Ovary (tissue), 7 donors: ENCODE measurements at regions not wholly inside any gene's neighbourhood (a gene's known extent, or its start where the extent isn't known, plus 50 kb on each side); places are given as distances from the start of the nearest gene placed in this dataset.

Source experiments
- DNase-seq, 5 donors: peaks; one replicate each; pipeline ENCODE4 v3.0.0-alpha.2; 2019 to 2020
- H3K27ac ChIP-seq, 2 donors: fragments of 200-600 bp; one replicate each; pipeline versions ENCODE4 v1.5.1 to v1.8.0; 2019 to 2022
- H3K27me3 ChIP-seq: fragments of 200-600 bp; one replicate; pipeline ENCODE4 v1.8.0; 2022
- H3K36me3 ChIP-seq: fragments of 200-600 bp; sonication (generic); one replicate; pipeline ENCODE4 v1.5.1; 2019
- H3K4me1 ChIP-seq: one replicate; pipeline ENCODE4 v1.8.1; 2013; ENCODE audit warnings: mild to moderate bottlenecking, moderate library complexity; ENCODE audit not compliant: insufficient read depth
- H3K4me3 ChIP-seq: fragments of 200-600 bp; sonication (generic); one replicate; pipeline ENCODE4 v1.5.1; 2017
- H3K9me3 ChIP-seq, 2 donors: fragments of 200-600 bp in 1 of 2; sonication (generic) in 1 of 2; one replicate each; pipeline versions ENCODE4 v1.5.1 to v1.8.1; 2013 to 2019; ENCODE audit warnings: mild to moderate bottlenecking in 1 of 2, moderate library complexity in 1 of 2
- CTCF ChIP-seq, 3 donors: fragments of 450-650 bp in 2 of 3; fragments of 200-600 bp in 1 of 3; IDR thresholded peaks; one replicate each; pipeline versions ENCODE4 v1.5.1 to v1.8.0; 2016 to 2022; ENCODE audit warnings: antibody characterized with exemption in 3 of 3, mild to moderate bottlenecking in 1 of 3
- EP300 ChIP-seq: sonication (generic); formaldehyde crosslinking; IDR thresholded peaks from one replicate; pipeline ENCODE4 v1.6.1; 2017; ENCODE audit warnings: antibody characterized with exemption
- POLR2A ChIP-seq: fragments of 450-650 bp; IDR thresholded peaks from one replicate; pipeline ENCODE4 v1.6.1; 2017; ENCODE audit warnings: antibody characterized with exemption, mild to moderate bottlenecking, moderate library complexity
- WGBS, 3 donors: extraction: QIAGEN DNeasy Blood & Tissue Kit in 1 of 3; methylation state at CpG; one replicate each; pipeline versions ENCODE4 v1.1.5 to v1.1.7; 2013 to 2017; 5-methylcytosine and 5-hydroxymethylcytosine counted together
- intact Hi-C, 4 donors: fragments of 100-400 bp; cut with DNase I; formaldehyde crosslinking; loops; one replicate each; pipeline versions ENCODE4 v1.11.0 to v1.15.1; 2022 to 2023
- donor health status: DM: no; HTN: no; CAD: no; lungs with moderate emphysema.
- donor health status: DM: no; HTN: no; CAD: no.
- donor health status: Bipolar disorder and iron deficiency.
- donor health status: DM: no; HTN: no; CAD: no.
- donor health status: DM: yes; HTN: yes; CAD: no.

- TF ChIP-seq POLR2A (no peak), EP300 (no peak), CTCF (IDR thresholded peaks at IDR 0.05) (no peak)
- Histone ChIP-seq H3K27me3 (no peaks in the 10 kb centered on the region), H3K27ac (no peak overlapping the region), H3K4me3 (no peak overlapping the region), H3K36me3 (no peaks in the 10 kb centered on the region), H3K9me3 (no peaks in the 10 kb centered on the region), H3K4me1 (no peaks in the 10 kb centered on the region)
- DNase-seq: no peak
- WGBS, 3 donors: 71 to 88% (median 81%) methylated on average over 7 of the region's 7 CpGs
- intact Hi-C loops: no loop called here
Observed at GRCh38 chr1:5404412-5405203, 587.6 kb downstream of the NPHP4 start.

DNA sequence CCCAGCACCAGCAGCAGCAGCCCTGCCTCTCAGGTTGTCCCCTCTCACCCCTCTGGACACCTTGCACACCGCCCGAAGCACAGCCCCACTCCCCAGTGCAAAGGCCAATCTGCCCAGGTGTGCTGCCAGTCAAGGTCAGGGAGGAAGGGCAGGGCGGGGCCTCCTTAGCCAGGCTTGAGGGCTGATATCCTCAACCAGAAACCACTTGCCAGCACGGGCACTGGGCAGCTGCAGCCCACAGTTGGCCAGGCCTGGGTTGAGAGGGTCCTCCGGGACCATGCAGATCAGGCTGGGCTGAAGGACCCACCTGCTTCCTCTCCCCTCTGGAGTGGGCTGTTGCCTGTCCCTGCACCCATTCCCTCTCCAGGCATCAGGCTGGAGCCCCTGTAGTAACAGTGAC is 588.3 kb downstream of the NPHP4 start:
- 74 to 93% (median 86%) methylated on average over 4 to 5 of the region's 5 CpGs for WGBS, 3 donors
- TF ChIP-seq POLR2A: no peak
- no peak for TF ChIP-seq CTCF (IDR thresholded peaks at IDR 0.05)
- intact Hi-C loops: no loop called here

DNA sequence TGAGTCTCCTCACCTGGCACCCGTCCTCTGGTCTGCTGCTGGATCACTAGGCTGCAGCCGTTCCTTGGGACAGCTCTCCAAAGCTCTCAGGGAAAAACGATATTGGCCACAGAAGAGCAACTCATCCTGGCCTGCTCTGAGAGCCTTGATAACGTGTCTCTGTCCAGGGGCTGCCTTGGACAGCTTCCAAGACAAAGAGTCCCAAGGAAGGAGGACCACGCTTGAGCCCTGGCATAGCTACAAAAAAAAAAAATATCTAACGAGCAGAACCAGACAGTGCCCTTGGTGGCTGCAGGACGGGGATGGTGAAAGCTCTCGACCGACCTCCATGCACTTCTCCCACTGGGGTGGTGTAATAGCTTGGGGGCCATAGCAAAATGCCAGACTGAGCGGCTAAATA is 589.6 kb downstream of the NPHP4 start:
- DNase-seq: no peak
- WGBS, 3 donors: 48 to 57% (median 56%) methylated on average over 10 of the region's 10 CpGs
- TF ChIP-seq POLR2A (no peak), EP300 (no peak), CTCF (IDR thresholded peaks at IDR 0.05) (no peak)

More for the DNA sequence above, 588.3 kb downstream of the NPHP4 start:
- Histone ChIP-seq H3K36me3 (no peaks in the 10 kb centered on the region), H3K4me3 (no peak overlapping the region), H3K9me3 (no peaks in the 10 kb centered on the region), H3K27ac (no peak overlapping the region), H3K4me1 (no peaks in the 10 kb centered on the region), H3K27me3 (no peaks in the 10 kb centered on the region)
- DNase-seq: no peak

GRCh38 chr1:5399771-5400170 is 592.5 kb downstream of the NPHP4 start:
- no peak overlapping the region for H3K27ac ChIP-seq
- H3K36me3 ChIP-seq: no peaks in the 10 kb centered on the region
- DNase-seq: no peak
- no peak overlapping the region for H3K4me3 ChIP-seq
- WGBS, 3 donors: 42 to 67% (median 61%) methylated on average over 1 of the region's 1 CpG
- intact Hi-C loops: no loop called here
- TF ChIP-seq POLR2A (no peak), EP300 (no peak), CTCF (IDR thresholded peaks at IDR 0.05) (no peak)
- H3K9me3 ChIP-seq: no peaks in the 10 kb centered on the region
- no peaks in the 10 kb centered on the region for H3K27me3 ChIP-seq
- no peaks in the 10 kb centered on the region for H3K4me1 ChIP-seq

More for the DNA sequence above, 589.6 kb downstream of the NPHP4 start:
- Histone ChIP-seq H3K4me1 (no peaks in the 10 kb centered on the region), H3K36me3 (no peaks in the 10 kb centered on the region), H3K9me3 (no peaks in the 10 kb centered on the region), H3K27me3 (no peaks in the 10 kb centered on the region), H3K4me3 (no peak overlapping the region), H3K27ac (no peak overlapping the region)
- intact Hi-C loops: no loop called here
